NCI-H1417 (cell line): ENCODE measurements at regions not wholly inside any gene's neighbourhood (a gene's known extent, or its start where the extent isn't known, plus 50 kb on each side); places are given as distances from the start of the nearest gene placed in this dataset.
"Not testable (repeated sequence)": the region's sequence is repeated elsewhere in the genome, so short reads cannot be mapped to it uniquely, and the experiment has no call there.

Experiments used
- DNase-seq, 3 experiments: peaks; one replicate each; lab custom pipeline; 2025; lab: John Stamatoyannopoulos, UW

DNA sequence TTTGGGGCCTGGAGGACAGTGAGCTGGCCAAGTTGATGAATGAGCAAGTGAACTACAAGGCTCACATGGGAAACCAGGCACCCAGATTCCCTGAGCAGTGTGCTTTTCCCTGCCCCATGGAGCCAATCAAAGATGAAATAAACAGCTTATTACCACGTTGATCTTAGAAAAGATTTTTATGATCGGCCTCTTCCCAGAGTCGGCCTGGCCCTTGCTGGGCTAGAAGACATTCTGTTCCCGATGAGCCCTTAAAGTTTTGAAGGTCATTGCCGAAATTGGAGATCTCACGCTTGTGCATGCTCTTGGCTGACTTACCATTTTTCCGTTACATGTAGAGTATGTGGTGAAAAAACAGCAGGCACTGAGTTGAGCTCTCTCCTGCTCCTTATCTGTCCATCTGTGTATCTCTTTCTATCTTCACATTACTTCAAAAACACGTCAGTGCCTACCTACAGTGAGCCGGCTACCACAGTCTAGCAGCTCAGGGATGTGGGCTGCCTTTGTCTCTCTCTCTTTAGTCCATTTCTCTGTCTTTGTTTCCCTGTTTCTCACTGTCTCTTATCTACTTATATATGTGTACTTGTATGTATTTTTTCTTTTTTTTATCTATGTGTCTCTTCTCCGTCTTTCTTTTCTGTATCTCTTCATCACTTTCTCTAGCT is 248.8 kb upstream of the USP24 start:
- DNase-seq: no peak

DNA sequence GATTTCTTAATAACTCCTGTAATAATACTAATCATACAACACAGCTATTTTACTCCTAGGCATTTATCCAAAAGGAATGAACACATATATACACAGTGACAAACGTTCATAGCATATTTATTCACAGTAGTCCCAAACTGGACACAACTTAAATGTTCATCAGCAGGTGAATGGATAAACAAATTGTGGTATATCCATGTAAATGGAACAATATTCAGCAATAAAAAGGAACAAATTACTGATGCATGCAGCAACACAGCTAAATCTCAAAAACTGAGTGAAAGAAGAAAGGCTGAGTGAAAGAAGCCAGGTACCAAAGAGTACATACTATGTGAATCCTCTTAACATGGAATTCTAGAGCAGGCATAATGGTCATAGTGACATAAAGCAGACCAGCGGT is 242.7 kb upstream of the USP24 start:
- no peak for DNase-seq

DNA sequence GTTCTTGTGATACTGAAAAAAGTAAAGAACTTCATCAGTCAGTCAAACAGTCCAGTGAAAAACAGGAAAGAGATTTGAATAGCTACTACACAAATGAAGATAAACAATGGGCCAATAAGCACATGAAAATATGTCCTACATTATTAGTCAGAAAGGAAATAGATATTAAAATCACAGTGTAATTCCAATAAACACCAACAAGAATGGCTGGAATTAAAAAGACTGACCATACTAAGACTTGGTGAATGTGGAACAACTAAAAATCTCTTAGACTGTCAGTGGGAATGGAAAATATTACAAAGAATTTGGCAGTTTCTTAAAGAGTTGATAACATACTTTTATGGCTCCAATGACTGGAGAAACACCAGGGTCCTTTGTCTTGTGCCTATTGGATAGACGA is 241.8 kb upstream of the USP24 start:
- no peak for DNase-seq

DNA sequence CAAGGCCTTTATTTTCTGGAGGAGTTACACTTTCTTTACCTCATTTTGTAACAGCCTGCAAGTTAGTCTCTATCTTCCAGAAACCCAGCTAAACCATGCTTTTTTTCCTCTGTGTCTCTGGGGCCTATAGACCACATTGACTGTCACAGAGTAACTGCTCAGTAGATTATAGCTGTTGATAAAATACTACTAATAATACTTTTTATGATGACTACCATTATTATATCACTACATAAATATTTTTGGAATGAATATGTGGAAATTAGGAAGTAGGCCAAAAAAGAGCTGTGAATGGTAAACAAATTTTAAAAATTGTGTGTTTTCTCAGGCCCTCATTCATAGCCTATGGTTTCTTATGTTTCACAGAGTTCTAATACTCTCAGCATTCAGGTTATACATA is 233.1 kb upstream of the USP24 start:
- DNase-seq: no peak

DNA sequence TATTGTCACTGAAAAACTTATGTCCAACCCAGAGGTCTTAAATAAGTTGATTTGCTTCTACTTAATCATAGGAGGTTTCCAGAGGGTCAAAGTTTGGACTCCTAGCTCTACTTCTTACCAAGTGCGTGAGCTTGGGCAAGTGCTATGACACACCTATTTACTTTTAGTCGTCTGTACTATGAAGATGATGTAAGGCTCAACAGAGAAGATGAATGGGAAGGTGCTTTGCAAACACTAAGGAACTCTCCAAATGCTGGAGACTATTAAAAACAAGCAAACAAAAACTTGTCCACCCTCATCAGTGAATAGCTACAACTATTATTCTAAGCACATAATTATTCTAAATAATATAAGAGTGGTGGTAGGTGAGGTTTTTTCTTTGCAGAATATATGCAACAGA is 232.3 kb upstream of the USP24 start:
- no peak for DNase-seq

DNA sequence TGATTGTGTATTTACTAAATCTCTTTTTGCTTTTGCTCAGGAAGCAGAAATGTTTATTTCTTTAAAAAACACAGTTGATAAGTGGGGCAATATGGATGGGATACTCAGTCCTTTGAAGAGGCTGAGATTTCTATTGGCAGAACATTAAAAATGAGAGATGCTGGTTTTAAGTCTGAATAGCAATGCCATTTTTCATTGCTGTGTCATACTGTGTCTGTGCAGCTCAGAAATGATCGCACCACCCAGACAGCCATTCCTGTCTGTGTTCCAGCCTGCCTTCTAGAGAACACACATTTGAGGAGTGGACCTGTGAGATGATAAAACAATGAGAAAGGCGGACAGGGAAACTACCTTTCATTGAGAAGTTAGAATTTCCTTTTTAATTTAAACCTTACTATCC is 231.2 kb upstream of the USP24 start:
- DNase-seq: no peak

DNA sequence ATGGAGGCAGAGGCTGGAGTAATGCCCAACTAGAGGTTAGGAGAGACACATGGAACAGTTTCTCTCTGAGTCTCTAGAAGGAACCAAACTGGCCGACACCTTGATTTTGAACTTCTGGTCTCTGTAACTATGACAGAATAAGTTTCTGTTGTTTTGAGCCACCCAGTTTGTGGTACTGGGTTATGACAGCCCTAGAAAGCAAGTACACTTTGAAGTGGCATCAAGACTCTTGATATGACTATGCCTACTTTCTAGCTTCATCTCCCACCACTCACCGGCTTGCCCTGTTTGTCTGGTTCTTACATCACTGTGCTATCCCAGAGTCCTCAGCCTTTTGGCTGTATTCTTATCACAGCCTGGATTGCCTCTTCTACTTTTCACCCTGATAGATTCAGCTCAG is 230.3 kb upstream of the USP24 start:
- no peak for DNase-seq

DNA sequence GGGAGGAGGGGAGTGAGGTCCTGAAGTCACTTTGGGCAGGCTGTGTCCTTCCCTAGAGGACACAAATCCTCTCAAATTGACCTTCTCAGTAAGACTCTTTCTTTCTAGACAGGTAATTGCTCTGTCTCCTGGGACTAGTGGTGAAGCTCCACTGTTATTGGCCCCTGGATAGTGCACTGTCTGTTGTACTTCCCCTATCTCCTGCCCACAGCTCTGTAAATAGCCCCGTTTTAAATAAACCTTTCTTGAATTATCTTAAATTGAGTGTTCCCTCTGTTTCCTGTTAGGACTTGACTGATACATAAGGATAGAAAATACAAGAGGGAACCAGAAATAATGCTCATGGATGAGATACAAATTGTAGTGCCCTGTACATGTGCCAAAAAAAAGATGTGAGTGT is 229.5 kb upstream of the USP24 start:
- no peak for DNase-seq

DNA sequence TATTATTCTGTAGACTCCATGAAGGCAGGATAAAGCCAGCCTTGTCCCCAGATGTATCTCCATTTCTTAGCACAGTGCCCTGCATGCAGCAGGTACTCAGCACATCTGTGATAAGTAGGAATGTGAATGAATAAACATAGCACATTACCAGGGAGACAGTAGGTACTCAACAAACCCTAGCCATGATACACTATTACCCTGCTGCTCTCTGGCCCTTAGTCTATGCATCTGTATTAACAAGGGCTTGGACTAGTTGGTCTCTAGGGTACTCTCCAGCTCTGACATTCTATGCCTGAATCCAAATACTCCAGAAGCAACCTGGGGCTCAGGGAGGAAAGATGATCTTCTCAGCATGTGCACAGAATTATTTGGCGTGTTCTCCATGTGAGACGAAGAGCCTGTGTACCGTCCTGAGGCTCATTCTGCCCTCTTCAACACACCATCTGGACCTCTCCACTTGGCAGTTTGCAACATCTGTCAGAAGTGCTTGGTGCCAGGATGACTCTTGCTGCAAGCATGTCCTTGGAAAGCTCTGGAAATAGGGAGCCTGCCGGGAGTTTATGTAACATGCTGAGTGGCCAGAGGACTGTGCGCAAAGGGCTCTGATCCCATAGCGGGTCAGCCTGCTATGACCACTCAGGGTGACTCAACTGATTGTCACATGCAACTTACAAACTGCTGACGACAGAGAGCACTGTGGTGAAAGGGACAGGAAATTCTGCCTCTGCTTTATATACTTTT is 228.2 kb upstream of the USP24 start:
- DNase-seq: peak in 1 of 3 experiments; percentile 75

DNA sequence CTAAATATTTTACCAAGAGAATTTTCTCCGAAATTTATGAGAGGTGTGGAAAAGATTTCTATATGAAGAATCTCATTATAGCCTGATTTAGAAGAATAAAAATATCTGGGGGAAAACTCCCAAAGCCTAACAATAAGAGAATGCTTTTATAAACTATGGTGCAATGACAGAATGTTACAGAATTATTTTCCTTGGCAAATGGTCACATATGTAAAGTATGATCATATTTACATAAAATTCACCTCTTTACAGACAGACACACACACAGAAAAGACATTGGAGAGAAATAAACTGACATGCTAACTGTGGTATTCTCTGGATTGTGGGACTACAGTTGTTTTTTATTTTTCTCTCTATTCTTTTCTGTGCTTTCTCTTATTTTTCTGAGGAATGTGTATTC is 226.3 kb upstream of the USP24 start:
- no peak for DNase-seq

DNA sequence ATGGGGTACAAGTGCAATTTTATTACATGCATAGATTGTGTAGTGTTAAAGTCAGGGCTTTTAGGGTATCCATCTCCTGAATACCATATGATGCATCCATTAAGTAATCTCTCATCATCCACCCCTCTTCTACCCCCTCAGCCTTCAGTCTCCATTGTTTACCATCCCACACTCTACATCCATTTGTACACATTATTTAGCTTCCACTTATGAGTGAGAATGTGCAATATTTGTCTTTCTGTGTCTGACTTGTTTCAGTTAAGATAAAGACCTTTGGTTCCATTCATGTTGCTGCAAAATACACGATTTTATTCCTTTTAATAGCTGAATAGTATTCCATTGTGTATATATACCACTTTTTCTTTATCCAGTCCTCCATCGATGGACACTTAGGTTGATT is 222.5 kb upstream of the USP24 start:
- no peak for DNase-seq

DNA sequence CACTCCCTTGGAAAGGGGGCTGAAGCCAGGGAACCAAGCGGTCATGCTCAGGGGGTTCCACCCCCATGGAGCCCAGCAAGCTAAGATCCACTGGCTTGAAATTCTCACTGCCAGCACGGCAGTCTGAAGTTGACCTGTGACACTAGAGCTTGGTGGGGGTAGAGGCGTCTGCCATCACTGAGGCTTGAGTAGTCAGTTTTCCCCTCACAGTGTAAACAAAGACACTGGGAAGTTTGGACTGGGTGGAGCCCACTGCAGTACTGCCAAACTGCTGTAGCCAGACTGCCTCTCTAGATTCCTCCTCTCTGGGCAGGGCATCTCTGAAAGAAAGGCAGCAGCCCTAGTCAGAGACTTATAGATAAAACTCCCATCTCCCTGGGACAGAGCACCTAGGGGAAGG is 215.6 kb upstream of the USP24 start:
- DNase-seq: not testable (repeated sequence)

DNA sequence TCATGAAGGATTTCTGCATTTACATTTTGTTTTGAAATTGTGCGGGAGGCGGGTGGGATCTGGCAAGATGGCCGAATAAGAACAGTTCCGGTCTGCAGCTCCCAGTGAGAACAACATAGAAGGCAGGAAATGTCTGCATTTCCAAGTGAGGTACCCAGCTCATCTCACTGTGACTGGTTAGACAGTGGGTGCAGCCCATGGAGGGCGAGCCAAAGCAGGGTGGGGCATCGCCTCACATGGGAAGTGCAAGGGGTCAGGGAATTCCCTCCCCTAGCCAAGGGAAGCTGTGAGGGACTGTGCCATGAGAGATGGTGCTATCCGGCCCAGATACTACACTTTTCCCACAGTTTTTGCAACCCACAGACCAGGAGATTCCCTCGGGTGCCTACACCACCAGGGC is 215.0 kb upstream of the USP24 start:
- DNase-seq: not testable (repeated sequence)

DNA sequence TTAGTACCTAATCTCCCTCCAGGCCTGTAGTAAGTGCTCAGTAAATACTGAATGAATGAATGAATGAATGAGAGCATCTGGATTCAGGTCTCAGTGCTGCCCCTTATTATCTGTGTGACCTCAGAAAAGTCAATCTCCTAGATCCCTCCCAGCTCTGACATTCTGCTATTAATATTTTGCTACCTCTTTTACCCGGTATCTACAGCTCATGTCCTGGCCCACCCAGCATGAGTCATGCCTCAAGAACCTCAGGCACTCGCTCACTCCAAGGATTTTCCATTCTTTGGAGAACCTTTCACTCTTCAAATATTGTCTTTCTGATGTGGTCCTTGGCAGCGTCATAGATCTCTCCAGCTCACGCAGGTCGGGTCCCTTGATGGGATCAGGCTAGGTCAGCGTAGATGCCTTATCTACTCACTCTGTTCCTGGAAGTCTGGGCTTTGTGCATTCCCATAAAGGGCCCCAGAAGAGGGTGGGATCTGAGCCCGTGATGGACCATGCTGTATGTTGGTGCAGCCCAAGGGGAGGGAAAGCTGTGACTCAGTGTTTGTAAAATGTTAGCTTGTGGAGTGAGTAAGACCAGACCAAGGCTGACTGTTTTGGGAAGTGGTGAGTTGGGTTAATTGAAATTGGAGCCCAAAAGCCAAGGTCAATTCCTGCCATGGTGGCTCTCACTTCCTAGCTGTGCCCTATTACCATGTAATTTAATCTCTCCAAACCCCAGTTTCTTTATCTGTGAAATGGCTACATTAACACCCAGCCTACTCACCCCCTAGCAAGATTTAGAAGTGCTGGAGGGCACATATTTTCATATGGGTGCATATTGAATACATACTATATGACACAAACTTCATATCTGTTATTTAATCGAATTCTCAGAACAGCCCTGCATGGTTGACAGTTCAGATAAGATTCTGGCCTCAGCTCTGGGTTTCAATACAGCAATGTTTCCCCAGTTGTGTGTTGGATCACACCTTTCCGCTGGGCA is 214.1 kb upstream of the USP24 start:
- DNase-seq: no peak

DNA sequence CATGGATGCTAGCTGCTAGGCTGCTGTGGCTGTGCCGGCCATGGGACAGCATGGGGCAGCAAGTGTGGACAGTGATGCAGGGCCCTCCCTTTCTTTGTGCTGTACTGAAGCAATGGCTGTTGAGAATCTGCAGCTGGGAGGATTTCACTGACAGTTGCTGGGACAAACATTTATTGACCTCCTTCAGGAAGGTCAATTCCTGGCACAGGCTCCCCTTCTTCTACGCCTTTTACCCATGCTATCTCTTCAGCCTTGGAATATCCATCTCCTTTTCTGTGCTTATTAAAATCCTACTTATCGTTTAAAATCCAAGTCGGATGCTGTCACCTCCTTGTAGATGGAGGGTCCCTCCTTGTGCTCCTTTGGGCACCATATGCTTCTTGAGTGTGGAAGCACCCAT is 213.1 kb upstream of the USP24 start:
- no peak for DNase-seq

DNA sequence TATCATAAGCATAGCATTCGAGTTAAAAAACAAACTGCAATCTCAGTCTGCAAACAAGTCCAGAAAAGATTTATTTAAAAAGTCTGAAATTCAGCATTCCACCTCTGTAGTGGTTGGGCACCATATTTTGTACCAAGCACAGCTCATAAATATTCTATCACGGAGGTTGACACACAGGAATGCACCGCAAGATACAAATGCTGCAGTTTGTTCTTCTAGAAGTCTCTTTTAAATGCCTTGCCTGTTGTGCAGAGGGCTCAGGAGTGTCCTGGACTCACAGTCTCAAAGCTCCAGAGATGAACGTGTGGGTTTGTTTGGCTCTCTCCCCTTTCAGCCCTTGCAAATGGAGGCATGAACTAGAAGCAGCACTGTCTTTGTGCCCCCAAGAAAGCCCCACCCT is 212.4 kb upstream of the USP24 start:
- DNase-seq: no peak

DNA sequence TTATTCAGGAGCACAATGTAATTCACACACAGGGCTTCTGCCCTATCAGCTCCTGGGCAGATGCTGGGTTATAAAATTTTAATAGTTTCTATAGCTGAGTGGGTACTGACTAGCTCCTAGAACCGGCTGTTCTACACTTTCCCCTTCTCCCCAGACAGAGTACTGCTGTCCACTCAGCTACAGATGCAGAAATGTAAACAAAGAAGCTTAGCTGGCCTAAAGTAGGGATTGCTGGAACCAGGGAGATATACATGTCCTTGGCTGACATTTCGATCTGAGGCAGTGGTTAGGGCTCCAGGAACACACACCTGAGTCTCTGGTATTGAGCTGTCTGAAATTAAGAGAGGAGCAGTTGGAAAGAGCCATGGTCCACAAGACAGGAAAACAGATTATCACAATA is 211.5 kb upstream of the USP24 start:
- no peak for DNase-seq

DNA sequence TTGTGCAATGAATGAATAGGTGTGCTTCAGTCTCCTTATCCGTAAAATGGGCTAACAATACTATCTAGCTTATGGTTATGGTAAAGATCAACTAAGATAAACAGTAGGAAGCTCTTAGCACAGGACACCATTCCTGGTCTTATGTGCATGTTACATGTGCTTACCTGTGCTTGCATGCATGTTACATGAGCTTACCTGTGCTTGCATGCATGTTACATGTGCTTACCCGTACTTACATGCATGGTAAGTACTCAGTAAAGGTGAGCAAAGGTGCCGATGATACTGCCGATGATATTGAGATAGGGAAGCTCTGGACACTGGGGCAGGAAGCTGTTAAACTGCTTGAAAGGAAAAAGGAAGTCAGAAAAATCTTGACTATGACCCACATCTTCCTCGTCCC is 211.0 kb upstream of the USP24 start:
- DNase-seq: no peak

DNA sequence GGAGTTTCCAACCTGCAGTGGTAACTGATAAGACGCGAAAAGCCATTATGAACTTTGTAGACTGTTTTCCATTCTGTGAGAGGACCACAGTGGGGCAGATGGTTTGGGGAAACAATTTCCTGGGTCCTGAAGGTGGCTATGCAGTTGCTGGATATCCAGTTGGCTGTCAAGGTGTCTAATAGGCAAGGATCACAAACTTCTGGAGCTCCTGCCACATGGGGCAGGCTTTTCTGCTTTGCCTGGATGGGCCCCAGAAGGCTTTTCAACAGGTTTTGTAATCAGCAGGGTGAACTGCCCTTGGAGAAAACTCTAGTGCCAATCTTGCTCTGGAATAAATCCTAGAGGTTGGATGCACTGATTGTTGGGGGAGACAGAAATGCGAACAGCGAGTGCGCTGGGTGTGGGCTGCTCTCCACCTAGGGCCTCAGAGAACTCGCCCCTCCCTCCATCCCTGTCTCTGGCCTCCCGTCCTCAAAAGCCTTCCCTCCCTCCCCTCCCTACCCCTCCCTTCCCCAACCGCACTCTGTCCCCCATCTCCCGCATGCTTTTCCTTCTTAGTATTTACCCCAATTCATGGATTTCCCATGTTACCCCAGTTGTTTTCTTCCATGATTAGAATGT is 210.3 kb upstream of the USP24 start:
- no peak for DNase-seq

DNA sequence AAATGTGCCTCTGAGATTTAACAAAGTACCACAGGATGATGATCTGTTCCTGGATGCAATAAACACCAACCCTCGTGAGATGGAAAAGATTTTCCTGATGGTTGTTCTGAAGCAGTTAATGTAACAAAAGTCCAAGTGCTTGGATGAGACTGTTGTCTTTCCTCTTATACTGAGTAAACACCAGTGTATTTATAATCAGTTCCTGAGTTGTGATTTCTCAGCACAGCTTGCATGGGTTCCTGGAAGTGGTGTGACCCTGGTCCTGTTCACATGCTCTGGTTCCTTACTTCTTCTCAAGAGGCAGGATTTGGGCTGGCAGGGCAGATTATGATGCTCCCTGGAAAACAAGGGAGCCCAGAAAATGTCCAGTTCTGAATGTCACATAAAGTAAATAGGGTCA is 208.2 kb upstream of the USP24 start:
- no peak for DNase-seq

DNA sequence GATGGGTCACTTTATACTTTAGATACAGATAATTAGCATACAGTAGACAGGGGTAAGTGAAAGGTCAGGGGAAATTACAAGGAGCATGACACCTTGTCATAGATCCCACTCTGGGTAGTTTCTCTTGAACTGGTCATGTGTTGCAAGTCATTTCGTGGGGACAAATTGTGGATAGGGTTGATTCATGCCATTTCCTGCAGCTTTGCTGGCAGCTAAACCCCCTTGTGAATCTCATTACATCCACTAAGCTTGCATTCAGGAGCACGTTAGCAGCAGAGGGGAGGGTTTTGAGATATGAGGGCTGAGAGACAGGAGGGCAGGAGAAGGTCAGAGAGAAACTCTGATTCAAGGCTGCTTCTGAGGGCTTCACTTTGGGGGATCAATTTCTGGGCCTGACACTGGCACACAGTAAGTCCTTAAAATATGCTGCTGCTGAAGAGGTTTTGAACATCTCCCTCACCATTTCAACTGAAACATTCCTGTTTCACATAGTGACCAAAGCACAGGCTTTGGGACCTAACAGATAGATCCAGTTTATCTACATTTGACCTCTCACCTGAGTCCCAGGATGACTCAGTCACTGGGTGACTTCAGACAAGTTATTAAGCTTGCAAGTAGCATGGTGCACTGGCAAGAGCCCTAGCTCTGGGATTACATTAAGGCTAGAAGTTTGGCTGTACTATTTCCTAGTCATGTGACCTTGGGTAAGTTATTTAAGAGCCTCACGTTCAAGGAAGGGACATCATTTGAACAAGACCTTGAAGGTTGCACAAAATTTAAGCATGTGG is 206.0 kb upstream of the USP24 start:
- no peak for DNase-seq

DNA sequence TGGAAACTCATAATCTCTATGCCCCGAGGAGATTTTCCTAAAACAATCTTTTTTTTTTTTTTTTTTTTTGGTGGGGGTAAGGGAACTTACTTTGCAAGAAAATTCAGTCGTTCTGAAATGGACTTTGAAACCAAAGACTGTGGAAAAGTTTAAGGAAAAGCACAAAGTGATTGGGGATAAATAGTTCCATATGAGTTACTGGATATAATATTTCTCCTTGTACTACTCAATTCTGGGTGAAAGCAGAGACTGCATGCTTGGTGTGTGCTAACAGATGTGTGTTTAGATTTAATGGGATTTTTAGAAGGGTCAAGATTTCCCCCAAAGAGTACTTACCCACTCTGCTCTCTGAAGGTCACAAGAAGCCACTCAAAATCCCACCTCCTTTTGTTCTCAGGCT is 204.9 kb upstream of the USP24 start:
- no peak for DNase-seq
